Femur (tissue), 1 donor: ENCODE measurements at regions not wholly inside any gene's neighbourhood (a gene's known extent, or its start where the extent isn't known, plus 50 kb on each side); places are given as distances from the start of the nearest gene placed in this dataset.

Source experiments
- DNase-seq: peaks from one replicate; pipeline ENCODE4 v3.0.0-alpha.2; 2017

DNA sequence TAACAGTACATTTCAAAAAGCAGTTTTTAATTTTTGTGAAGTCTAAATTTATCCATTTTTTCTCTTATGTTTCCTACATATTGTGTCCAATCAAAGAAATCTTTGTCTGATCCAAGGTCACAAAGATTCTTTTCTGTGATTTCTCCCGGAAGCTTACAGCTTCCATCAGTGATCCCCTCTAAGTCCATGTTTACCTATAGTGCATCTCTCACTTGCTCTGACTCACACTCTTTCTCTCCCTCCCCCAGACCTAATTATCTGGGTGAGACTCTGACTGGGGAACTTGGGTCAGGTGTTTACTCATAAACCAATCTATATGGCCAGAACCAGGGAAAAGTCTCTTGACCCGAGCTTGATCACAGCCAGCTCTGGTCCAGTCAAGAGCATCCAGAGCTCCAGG lies 224.4 kb downstream of the SPTSSA start:
- no peak for DNase-seq

DNA sequence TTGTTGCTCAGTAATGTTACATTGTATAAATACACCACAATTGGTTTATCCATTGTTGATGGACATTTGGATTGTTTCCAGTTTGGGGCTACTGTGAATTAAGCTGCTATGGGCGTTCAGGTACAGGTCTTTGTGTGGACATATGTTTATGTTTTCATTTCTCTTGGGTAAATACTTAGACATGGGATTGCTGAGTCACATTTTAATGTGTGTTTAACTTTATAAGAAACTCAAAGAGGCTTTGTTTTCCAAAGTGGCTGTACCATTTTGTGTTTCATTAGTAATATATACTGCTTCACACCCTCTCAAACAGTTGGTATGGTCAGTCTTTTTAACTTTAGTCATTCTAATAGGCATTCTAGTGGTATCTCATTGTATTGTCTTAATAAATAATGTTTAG lies 225.0 kb downstream of the SPTSSA start:
- DNase-seq: no peak

DNA sequence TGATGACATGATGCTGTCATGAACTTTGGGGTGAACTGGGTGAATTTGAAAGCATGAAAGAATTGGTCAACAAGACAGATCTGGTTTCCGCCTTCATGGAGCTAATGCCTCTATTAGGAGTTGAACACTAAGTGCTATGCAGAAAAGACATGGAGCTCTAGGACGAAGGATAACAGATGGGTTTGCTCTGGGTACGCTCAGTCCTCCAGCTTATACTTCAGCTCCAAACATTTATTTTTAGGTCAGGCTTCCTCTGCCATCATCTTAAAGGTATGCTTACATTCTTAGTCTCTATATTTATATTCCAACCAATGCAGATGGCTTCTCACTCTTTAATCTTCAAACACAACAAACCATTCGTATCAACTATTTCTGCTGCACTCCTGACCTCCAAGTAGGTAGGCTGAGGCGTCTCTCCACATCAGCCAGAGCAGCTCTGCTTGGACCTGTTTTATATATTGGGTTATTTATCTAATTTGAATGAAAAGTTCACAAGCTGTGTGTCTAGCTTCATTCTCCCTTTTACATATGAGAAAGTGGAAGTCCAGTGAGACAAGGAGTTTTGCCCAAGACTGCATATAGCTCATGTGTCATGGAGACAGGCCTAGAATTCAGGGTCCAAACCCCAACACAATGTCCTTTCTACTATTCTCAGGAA lies 226.3 kb downstream of the SPTSSA start:
- DNase-seq: no peak

DNA sequence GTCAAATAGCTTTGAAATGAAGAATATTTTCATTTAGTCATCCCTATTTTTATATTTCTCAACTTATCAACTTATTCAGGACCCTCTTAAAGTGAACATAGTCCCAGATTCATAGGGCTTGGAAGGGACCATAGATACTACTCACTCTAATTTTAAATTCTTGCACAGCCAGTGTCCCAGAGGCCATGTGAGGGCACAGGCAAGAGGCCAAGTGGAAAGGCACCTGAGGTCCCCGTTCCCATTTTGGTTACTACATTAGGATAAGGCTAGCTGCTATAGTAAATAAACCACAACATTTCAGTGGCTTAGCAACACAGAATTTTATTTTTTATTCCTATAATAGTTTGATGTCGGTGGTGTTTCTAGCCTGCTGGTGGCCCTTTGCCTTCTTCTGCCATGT lies 227.8 kb downstream of the SPTSSA start:
- no peak for DNase-seq

DNA sequence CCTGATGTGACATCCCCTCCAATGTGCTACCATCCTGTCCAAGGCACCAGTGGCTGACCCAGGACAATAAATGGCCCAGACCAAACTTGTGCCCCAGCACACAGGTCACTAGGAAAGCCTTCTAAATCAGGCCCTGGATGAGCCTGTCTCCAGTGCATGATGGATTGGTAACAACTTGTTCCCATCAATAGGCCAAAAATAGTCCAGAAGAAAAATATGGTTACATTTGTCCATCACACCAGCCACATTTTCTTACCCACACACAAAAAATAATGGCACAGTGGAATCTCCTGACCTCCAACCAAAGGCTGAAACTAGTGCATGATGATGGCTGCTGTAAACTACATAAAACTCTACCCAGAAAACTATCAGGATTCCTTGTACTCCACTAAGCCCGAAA lies 228.4 kb downstream of the SPTSSA start:
- DNase-seq: no peak

DNA sequence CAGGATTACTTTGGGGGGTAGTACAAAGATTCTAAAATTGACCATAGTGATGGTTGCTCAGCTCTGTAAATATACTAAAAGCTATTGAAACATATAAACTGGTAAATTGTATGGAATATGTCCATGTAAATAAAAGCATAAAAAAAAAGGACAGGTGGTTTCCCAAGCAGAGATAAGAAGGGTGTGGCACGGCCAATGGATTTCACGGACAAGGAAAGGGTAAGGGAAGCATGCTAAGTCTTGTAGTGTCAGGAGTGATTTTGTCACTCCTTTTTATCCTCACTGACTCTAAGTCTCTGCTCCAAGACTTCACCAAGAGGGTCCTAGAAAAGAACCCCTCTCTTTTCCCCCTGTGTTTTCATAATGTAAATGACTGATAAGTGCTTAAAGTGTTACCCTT lies 229.2 kb downstream of the SPTSSA start:
- DNase-seq: no peak

DNA sequence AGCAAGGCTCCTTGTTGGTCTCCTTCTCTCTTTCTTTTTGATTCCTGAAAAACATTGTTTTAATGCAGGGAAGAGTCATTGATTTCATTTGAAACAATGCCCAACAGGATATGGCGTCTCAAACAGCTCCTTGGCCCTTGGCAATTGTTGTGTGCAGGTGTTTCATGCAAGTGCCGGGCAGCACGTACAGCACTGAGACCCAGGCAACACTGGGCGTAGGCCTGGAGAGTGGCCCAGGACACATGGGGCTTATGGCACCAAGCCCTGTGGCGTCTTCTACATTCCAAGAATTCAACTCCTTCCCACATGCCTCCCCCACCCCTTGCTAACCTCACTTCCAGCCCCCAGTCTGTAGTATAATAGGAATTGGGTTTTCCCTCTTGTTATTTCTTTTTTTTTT lies 230.4 kb downstream of the SPTSSA start:
- peak; percentile 58 for DNase-seq

DNA sequence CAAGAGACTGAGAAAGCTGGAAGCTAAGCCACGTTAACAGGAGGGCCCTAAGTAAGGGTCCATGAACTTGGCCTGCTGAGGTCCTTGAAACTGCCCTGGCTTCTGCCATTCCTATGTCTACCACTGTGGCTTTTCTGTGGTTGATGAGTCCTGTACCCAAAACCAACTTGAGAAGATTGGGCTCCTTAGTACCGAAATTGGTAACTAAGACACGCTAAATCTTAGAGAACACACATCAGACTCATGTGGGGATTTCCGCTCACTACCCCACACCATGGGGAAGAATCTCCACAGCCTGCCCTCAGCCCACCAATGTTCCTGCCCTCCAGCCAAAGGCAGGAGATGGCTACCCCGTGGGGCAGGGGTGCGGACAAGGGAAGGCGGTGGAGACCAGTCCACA lies 232.9 kb downstream of the SPTSSA start:
- DNase-seq: no peak

DNA sequence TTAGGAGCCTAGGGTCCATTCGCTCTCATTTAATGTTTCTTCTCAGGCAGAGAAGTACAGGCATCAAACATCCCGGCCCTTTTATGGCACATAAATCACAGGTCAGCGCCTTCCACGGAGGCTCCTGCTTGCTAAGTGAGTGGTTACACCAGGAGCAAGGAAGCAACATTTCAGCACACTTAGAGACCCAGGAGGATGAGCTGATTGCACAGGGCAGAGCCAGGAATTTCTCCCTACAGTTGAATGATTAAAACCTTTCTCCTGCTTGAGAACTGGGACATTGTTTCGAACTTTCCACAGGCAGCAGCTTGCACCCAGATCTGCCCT lies 233.4 kb downstream of the SPTSSA start:
- DNase-seq: no peak

DNA sequence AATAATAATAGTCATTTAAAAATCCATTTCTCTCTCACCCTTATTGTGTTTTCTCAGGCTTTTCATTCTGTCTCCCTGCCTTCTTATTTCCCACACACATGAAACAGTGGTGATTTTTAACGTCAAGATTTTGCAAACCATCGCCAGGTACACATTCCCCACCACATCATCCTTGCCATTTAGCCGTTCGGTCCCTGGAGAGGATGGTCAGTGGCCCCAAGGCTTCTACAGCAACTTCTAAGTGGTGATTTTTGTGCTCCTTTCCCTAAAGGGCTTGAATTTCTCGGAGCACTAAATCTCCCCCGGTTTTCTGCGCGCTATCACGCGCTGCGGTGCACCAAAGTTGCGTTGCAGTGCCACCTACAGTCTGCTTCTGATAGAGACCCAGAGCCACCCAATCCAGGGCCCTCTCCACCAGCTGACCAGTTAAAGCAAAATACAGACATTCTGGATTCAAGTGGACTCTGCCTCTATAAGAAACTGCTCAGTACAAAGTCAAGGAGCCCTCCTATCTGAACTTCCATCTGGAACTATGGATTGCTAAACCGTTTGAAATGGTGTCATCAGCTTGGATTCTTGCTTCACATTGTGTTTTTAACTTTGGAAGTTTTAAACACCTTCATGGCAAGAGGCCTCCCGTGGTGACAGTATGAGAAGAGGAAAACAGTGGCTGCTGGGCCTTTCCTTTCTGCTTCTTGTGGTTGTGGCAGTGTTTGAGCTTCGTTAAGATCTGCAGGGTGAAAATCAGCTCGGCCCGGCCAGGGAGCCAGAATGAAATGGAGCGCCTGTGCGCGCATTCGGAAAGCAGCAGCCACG lies 234.0 kb downstream of the SPTSSA start:
- DNase-seq: peak; percentile 78

DNA sequence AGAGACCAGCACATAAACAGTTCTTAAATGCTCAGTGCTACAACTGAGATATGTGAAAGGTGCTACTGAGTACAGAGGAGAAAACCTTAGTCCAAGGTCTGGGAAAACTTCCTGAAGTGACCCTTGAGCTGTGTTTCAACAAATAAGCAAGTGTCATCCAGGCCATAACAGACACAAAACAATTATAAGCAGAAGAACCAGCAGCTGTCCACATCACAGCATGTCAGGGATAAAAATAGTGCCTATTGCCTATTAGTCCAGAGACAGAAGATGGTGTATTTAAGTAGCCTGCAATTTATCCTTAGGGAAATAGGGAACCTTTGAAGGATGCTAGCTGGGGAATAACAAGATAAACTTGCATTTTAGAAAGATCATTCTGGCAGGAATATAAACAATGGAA lies 237.8 kb downstream of the SPTSSA start:
- no peak for DNase-seq

DNA sequence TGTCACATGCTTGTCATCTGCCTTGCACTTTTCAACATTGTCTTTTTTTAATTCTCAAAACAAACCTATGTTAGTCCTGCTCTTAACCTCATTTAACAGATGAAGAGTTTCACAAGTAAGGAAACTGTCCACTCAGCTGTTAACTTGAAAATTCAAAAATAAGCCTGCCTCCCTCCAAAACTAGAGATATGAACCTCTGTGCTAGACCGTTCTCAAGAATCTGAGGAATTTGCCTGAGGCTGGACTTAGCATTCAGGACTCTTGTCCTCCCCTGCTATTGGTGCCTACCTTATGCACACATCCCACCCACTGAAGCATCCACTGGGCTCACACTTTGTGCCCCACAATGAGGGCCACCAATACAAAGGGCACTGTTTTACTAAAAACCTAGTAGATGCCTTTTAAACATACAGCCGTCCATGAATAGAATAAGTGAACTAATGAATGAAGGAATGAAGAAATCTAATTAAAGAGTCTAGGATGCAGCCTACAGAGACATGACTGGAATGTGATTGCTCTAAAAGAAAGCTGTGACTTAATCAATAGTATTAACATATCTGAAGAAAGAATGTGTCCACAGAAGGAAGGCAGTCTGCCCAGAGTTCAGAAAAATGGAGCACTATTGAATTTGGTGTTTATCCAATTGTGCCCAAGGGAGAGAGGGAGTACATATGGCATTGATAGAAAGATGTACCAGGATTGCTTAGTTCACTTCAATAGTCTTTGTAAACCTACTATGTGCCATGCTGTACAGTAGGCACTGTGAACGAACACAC lies 238.5 kb downstream of the SPTSSA start:
- no peak for DNase-seq

DNA sequence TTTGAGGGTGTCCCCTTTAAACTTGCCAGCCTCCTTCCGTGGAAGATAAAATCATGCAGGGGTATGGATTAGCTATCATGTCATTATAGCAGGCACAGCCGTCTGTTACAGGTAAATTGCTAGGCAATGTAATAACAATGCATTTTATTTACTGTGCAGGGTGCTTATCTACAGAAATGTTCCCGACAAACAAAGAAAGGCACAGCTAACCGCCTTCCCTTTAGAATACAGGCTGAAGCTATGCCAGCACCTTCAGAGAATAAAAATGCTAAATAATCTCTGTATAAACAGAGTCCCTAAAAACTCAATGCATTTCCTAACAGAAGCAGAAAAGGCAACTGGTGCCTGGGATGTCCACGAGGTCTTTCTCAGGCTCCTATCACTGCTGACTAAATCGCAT lies 239.2 kb downstream of the SPTSSA start:
- no peak for DNase-seq

DNA sequence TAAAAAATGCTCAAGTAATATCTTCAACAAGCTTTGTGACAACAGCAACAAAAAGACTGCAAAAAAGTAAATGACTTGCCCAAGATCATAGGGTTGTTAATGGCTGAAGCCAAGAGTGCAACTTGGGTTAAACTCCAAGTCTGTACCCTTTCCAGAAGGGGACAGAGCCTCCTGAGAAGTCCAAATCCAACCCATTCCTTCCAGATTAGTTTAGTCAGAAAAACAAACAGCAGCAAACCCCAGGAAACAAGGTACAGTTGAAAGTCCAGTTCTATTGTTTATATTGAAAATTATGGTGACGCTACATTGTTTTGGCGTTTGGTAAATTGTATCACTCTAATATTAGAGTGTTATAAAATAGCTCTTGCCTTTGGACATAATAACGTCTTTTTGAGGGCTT lies 239.9 kb downstream of the SPTSSA start:
- DNase-seq: no peak

DNA sequence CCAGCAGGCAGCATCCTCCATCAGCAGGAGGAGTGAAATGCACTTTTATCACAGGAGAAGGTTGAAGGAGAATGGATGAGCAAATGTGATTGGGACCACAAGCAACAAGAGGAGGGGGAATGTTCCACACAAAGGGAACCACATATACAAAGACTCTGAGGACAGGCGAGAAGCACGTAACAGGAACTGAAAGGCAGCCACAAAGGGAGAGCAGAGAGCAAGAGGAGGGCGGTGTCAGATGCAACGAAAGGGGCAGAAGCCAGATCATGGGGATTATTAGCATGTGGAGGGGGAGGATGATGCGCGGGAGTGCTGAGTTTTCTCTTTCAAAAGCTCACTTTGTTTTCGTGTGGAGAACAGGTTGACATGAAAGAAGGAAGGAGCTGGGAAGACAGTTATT lies 241.1 kb downstream of the SPTSSA start:
- no peak for DNase-seq

DNA sequence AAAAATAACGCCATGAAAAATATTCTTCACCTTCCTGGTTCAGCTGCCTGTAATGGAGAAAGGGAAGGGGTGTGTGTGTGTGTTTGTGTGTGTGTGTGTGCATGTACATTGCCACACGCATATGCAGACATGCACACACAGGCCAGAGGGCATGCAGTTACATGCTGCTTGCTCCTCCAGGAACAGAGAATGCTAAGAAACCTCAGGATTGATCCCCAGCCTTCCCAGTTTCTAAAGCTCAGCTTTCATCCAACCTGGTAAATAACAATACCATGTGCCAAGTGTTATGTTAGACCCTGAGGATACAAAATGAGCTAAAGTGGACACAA lies 241.7 kb downstream of the SPTSSA start:
- no peak for DNase-seq

DNA sequence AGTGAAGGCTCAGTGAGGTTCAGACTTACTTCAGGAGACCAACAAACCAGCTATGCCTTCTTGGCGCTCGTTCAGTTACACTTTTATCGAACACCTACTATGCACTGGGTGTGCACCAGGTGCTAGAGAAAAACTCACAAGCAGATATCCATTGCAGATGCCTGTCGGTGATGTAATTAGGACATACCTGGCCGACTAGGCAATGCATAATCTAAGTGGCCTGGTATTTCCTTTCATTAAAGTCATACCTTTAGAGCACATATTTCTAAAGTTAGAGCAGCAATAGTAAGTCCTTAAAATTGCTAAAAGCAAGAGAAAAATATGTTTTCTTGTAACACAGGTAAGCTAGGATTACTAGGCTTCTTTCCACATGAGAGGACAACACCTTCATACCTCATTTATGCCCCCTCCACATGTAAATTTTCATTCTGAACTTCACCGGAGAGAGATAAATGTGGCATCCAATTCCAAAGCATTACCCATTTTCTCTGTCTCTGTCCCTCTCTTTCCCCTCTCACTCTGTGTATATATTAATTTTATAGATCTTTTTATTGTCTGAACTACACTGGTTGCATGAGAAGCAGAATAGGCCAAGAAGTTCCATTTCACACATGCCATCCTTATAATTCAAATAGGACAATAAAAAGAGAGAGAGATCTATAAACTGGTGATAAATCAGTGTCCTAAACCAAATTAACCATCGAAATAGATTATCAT lies 242.2 kb downstream of the SPTSSA start:
- DNase-seq: no peak

DNA sequence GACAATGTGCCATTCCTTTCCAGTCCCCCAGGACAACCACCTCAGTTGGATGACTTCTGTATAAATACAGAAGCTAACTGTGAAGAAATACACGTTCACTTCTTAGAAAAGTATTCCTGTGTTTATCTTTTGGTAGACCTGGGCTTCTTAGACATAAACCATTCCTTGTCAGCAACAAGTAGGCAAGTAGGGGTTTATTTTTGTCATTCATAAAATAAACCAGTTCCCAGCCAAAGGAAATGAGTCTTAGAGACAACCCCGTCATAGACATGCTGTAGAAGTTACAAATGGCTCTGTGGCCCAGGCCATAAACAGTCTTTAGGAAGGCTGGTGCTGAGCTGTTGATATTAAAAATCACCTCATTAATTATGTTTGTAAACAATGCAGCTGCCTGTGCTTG lies 243.2 kb downstream of the SPTSSA start:
- no peak for DNase-seq

DNA sequence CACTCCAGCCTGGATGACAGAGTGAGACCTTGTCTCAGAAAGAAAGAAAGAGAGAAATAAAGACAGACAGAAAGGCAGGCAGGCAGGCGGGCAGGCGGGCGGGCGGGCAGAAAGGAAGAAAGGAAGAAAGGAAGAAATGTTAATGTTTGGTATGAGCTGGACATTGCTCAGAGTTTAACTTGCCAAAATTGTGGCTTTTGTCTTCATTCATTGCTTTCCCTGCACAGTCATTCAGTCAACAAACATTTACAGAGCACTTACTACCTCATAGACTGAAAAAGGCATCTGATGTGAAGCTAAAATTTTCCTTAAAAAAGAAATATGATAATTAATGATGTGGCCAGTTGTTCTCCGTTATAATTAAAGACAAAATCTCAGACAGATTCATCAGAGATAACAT lies 247.1 kb downstream of the SPTSSA start:
- no peak for DNase-seq

DNA sequence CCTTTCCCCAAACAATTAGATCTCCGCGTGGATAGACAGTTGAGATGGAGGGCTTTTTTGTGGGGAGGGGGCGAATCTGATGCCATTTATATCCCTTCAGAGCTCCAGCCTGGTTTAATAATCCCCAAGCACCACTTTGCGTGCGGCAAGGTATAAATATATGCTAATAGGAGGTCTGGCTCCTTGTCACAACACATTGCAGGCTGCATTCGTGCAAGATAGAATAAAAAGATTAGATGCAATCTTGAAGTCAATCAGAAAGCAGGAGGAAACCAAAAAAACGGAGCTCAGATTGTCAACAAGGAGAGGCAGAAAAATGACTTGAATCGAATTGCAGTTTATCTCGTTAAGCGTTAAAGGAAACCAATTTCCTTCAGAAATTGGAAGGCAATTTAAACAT lies 248.7 kb downstream of the SPTSSA start:
- DNase-seq: no peak

DNA sequence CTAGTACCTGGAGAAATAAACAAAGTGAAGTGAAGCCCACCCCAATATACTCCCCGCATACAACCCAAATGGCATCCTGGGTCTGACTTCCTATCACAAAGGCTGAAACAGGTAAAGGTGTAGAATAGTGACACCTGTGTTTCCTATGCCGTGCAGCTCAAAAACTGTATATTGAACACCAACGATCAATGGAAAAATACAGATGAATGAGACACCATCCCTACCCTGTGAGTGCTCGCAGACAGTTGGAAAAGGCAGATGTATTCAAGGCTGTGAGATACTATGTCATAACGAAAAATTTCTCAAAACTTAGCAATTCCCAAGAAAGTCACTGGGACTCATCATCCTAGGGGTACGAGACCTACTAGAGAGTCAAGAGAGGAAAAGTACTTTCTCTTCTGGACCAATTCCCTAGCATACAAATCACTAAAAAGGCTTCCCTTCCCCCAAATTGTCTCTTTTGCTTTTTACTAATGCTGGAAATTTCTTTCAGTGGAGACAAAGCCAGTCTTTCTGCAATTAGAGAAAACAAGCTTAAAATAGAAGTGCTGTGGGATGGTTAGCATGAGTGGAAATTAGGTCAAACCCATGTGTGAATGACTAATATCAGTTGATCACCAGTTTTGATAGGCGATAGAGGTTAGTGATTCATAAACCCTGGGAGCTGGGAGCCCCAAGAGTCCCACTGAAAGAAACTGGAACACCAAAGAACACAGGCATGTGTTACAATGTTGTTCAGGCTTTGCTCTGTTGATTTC lies 249.7 kb downstream of the SPTSSA start:
- no peak for DNase-seq

DNA sequence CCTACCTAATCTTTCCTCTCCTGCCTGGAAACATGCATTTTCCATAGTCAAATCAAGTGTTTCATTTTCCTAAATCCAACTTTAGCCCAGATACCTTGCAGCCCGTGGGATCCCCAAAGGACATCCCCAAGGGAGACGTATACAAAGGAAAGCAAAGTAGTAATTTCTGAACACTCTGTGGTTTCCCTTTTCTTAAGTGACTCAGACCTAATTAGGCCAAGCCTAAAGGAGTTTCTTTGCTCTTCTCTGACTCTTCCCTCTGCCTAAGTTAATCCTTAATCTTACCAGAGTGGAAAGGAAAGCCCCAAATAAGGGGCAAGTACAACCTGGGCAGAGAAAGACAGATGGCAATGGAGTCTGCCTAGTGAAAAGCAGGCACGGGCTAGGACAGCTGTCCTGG lies 250.3 kb downstream of the SPTSSA start:
- no peak for DNase-seq

DNA sequence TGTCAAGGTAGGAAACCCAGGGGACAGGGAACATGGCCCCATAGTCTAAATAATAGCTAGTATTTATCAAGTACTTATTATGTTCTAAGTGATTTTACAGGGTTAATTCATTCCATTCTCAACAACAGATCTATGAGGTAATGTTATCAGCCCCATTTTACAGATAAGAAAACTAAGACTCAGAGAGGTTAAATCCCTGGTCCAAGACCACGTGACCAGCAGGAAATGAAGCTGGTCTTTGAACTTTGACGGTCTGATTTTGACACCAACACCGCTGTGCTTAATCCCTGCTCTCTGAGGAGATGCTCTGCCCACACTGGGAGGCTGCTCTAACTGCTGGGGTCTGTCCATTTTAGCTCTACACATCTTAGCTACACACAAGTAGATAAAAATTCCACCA lies 253.5 kb downstream of the SPTSSA start:
- DNase-seq: no peak
